ENCODE measurements at regions not wholly inside any gene's neighbourhood (a gene's known extent, or its start where the extent isn't known, plus 50 kb on each side); places are given as distances from the start of the nearest gene placed in this dataset.

DNA sequence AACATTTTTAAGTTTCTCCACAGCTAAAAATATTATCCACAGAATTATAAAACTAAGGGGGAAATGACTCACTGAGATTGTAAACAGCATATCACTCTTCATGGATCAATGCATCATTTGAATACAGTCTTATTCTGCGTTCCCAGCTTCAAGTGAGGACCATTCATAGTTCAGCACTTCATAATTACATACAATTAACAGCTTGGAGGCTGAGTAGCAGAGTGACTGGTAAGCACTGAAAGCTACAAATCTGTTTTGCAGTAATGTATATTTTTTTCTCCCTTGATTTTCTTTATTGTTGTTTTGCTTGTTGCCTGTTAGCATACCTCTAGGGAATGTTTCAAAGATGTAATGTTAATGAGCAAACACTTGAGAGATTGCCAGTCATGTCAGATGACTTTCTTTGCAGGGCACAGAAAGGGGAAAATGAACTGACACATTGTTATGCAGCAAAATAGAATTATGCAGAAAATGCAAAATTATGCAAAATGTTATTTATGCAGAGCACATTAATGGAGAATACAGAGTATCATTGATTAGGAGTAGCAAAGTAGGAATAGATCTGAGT lies 138.6 kb downstream of the RPS29 start:
- Histone ChIP-seq H3K4me1 (ENCODE audit: control insufficient read depth, insufficient read depth, low read length) (no peaks in the 10 kb centered on the region), H3K27ac (ENCODE audit: low read depth, low read length) (no peak overlapping the region)
- WGBS (ENCODE audit: insufficient coverage): no CpG with 5 or more reads among the region's 1 CpG

DNA sequence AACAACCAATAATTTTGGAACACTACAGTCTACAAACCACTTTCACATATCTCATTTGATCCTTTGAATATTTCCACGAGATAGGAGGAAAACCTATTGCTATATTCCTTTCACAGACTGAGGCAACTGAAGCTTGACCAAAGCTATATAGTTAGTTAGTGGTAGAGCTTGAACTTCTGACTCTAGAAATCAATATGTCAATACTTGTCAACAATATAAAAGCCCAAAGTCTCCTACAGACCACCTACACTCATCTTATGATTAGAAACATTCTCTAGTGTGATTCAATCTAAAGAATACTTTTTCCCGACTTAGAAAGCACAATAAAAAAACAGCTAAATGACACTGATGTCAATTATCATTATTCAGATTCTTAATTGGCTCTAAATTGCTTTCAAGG lies 139.4 kb downstream of the RPS29 start:
- H3K36me3 ChIP-seq (ENCODE audit: control insufficient read depth, insufficient read depth, low read length): no peaks in the 10 kb centered on the region
- 60% methylated on average over 1 of the region's 2 CpGs for WGBS (ENCODE audit: insufficient coverage)
- no peaks in the 10 kb centered on the region for H3K27me3 ChIP-seq (ENCODE audit: control insufficient read depth, insufficient read depth, low read length)

More for the DNA sequence above, 138.6 kb downstream of the RPS29 start:
- peak in 1 of 6 donors; percentile 33 for DNase-seq (ENCODE audit: low read depth in 4 of 6, low spot score in 6 of 6)
- Histone ChIP-seq H3K9me3 (ENCODE audit: control insufficient read depth, insufficient read depth, low read length) (no peaks in the 10 kb centered on the region), H3K27me3 (ENCODE audit: control insufficient read depth, insufficient read depth, low read length) (no peaks in the 10 kb centered on the region), H3K36me3 (ENCODE audit: control insufficient read depth, insufficient read depth, low read length) (no peaks in the 10 kb centered on the region), H3K4me3 (ENCODE audit: low read depth, low read length) (no peak overlapping the region)

DNA sequence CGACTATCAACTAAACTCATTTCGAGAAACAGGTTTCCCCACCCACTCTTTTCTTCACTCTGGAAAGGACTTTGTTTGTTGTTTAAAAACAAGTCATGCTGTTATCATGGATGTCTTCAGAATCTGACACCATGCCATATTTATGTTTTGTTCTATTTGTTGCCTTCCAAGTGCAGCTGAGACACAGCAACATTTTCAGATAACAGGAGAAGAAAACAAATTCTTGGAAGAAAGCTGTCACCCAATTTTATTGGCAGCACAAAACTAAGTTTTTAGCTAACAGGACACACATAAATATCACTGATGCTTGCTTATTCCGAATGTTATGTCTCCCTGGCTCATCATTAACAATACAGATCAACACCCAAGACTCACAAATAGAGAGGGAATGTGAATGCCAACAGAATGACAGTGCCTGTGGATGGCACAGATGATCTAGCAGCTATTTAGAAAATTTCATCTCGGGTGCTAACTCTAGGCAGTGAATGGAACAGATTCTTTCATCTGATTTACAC lies 147.9 kb downstream of the RPS29 start:
- Histone ChIP-seq H3K4me3 (ENCODE audit: low read depth, low read length) (no peak overlapping the region), H3K9me3 (ENCODE audit: control insufficient read depth, insufficient read depth, low read length) (peaks cover 2% of the 10 kb centered on the region), H3K4me1 (ENCODE audit: control insufficient read depth, insufficient read depth, low read length) (no peaks in the 10 kb centered on the region), H3K27me3 (ENCODE audit: control insufficient read depth, insufficient read depth, low read length) (no peaks in the 10 kb centered on the region), H3K27ac (ENCODE audit: low read depth, low read length) (no peak overlapping the region), H3K36me3 (ENCODE audit: control insufficient read depth, insufficient read depth, low read length) (no peaks in the 10 kb centered on the region)
- peak in 2 of 6 donors; percentile 35 to 78 for DNase-seq (ENCODE audit: low read depth in 4 of 6, low spot score in 6 of 6)
- no CpG with 5 or more reads among the region's 4 CpGs for WGBS (ENCODE audit: insufficient coverage)

More for the DNA sequence above, 139.4 kb downstream of the RPS29 start:
- no peak overlapping the region for H3K27ac ChIP-seq (ENCODE audit: low read depth, low read length)
- H3K4me3 ChIP-seq (ENCODE audit: low read depth, low read length): no peak overlapping the region
- no peaks in the 10 kb centered on the region for H3K4me1 ChIP-seq (ENCODE audit: control insufficient read depth, insufficient read depth, low read length)
- no peaks in the 10 kb centered on the region for H3K9me3 ChIP-seq (ENCODE audit: control insufficient read depth, insufficient read depth, low read length)
- no peak for DNase-seq (ENCODE audit: low read depth in 4 of 6, low spot score in 6 of 6)

DNA sequence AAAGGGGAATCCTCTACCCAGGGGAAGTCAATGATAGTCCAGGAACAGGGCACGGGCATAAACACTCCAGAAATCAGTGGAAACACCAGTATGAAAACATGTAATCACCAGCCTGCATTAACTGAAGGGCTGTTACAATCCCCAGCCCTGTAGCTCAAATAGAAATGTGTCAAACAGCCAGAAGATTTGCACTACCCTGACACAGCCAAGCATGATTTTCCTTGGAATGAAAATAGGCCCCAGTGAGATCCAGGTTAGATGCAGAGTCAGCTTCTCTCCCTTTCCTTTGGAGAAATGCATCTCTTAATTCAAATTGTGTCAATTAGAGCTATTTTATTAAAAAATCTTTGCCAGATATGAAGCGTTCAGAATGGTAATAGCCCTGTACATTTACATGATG lies 158.1 kb downstream of the RPS29 start:
- peak in 1 of 6 donors; percentile 36 for DNase-seq (ENCODE audit: low read depth in 4 of 6, low spot score in 6 of 6)
- H3K4me3 ChIP-seq (ENCODE audit: low read depth, low read length): no peak overlapping the region
- peaks cover 2% of the 10 kb centered on the region for H3K9me3 ChIP-seq (ENCODE audit: control insufficient read depth, insufficient read depth, low read length)
- no peak overlapping the region for H3K27ac ChIP-seq (ENCODE audit: low read depth, low read length)
- WGBS (ENCODE audit: insufficient coverage): 70% methylated on average over 1 of the region's 2 CpGs
- H3K4me1 ChIP-seq (ENCODE audit: control insufficient read depth, insufficient read depth, low read length): no peaks in the 10 kb centered on the region
- no peaks in the 10 kb centered on the region for H3K27me3 ChIP-seq (ENCODE audit: control insufficient read depth, insufficient read depth, low read length)
- H3K36me3 ChIP-seq (ENCODE audit: control insufficient read depth, insufficient read depth, low read length): no peaks in the 10 kb centered on the region

DNA sequence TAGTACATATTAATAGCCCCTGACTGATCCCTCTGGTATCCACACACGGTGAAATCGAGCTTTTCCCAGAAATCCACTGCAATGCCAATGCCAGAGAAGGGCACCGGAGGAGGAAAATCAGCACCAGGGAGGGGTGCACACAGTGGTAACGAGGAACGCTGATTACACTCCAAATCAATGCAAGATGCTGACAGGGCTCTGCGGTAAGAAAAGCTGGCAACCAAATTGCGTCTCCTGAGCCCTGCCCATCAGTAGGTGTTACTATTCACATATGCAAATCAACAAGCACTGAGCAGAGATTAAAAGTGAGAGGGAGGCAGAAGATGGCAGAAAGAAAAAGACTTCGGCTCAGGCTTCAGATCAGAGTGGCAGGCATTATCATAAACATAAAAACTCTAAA lies 159.1 kb downstream of the RPS29 start:
- H3K27me3 ChIP-seq (ENCODE audit: control insufficient read depth, insufficient read depth, low read length): no peaks in the 10 kb centered on the region
- no peak overlapping the region for H3K4me3 ChIP-seq (ENCODE audit: low read depth, low read length)
- peak in 2 of 6 donors; percentile 38 to 72 for DNase-seq (ENCODE audit: low read depth in 4 of 6, low spot score in 6 of 6)
- no peak overlapping the region for H3K27ac ChIP-seq (ENCODE audit: low read depth, low read length)
- peaks cover 2% of the 10 kb centered on the region for H3K9me3 ChIP-seq (ENCODE audit: control insufficient read depth, insufficient read depth, low read length)
- H3K4me1 ChIP-seq (ENCODE audit: control insufficient read depth, insufficient read depth, low read length): no peaks in the 10 kb centered on the region
- H3K36me3 ChIP-seq (ENCODE audit: control insufficient read depth, insufficient read depth, low read length): no peaks in the 10 kb centered on the region
- 29% methylated on average over 3 of the region's 8 CpGs for WGBS (ENCODE audit: insufficient coverage)

DNA sequence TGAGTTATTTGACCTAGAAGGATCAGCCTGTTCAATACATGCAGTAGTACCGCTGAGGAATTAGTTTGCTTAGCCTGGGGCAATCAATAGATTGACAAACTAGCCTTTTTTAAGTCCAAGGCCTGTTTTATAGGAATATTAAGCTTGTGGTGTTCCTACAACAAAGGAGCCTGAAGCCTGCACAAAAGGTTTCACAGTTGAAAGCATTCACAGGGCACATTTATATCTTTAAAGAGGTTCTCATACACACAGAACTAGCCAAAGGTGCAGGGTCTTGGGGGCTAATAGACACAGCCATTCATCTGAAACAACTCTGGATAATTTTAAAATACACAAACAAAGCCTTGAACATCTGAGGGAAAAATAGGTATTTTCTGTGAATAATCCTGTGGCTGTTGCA lies 160.3 kb downstream of the RPS29 start:
- no peaks in the 10 kb centered on the region for H3K4me1 ChIP-seq (ENCODE audit: control insufficient read depth, insufficient read depth, low read length)
- no peak overlapping the region for H3K27ac ChIP-seq (ENCODE audit: low read depth, low read length)
- H3K36me3 ChIP-seq (ENCODE audit: control insufficient read depth, insufficient read depth, low read length): no peaks in the 10 kb centered on the region
- no peaks in the 10 kb centered on the region for H3K27me3 ChIP-seq (ENCODE audit: control insufficient read depth, insufficient read depth, low read length)
- DNase-seq (ENCODE audit: low read depth in 4 of 6, low spot score in 6 of 6): no peak
- WGBS (ENCODE audit: insufficient coverage): no CpG with 5 or more reads among the region's 1 CpG
- no peak overlapping the region for H3K4me3 ChIP-seq (ENCODE audit: low read depth, low read length)
- no peaks in the 10 kb centered on the region for H3K9me3 ChIP-seq (ENCODE audit: control insufficient read depth, insufficient read depth, low read length)

DNA sequence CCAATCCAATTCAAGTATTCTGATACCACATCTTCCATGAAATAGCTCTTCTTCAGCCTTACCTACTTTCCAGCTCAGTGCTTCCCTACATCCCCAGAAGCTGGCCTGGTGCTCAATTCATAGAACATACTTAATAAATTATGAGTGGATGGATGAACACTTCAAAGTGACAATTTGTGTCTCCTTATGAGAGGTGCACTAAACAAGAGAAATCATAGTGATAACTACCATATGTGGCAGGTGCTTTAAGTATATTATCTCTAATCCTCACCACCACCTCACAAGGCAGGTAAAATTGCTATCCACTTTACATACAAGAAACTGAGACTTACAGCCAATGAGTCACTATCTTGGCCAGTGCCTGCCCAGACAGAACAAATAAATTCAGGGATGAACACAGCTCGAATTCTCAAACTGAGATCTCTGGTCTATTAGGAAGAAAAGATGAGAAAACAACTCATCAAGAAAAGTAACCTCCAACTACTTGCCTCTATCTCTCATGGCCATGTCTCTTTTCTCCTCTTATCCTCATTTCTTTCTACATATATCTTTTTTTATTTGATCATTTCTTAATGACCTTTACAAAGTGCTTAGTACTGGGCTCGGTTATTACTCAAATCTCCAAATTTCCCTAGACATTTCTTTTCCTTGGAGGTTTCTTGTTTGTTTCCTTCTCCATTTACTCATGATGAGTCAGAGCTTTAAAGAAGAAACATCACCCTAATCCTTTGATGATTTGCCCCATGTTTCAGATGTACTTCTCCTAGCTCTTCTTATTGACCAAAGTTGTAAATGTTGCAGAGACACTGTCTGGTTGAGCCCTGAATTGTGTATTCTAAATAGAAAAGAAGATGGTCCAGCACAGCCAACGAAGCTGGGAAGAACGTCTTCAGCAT lies 161.5 kb downstream of the RPS29 start:
- 100% methylated on average over 2 of the region's 4 CpGs for WGBS (ENCODE audit: insufficient coverage)
- Histone ChIP-seq H3K4me3 (ENCODE audit: low read depth, low read length) (no peak overlapping the region), H3K4me1 (ENCODE audit: control insufficient read depth, insufficient read depth, low read length) (no peaks in the 10 kb centered on the region), H3K27ac (ENCODE audit: low read depth, low read length) (no peak overlapping the region), H3K9me3 (ENCODE audit: control insufficient read depth, insufficient read depth, low read length) (no peaks in the 10 kb centered on the region), H3K36me3 (ENCODE audit: control insufficient read depth, insufficient read depth, low read length) (no peaks in the 10 kb centered on the region), H3K27me3 (ENCODE audit: control insufficient read depth, insufficient read depth, low read length) (no peaks in the 10 kb centered on the region)
- DNase-seq (ENCODE audit: low read depth in 4 of 6, low spot score in 6 of 6): no peak

DNA sequence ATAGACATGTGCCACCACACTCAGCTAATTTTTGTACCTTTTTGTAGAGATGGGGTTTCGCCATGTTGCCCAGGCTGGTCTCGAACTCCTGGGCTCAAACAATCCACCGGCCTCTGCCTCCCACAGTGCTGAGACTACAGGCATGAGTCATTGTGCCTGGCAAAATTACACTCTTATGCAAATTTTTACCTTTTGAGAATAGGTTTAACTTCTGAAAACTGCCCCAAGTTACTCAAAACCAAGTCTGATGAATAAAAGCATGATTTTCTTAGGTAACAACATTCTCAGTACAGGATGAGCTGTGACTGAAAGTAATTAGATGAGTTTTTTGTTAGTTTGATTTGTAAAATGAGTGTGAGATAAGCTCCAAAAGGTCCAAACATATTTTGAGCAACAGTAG lies 166.0 kb downstream of the RPS29 start:
- no peaks in the 10 kb centered on the region for H3K27me3 ChIP-seq (ENCODE audit: control insufficient read depth, insufficient read depth, low read length)
- 92% methylated on average over 3 of the region's 3 CpGs for WGBS (ENCODE audit: insufficient coverage)
- H3K9me3 ChIP-seq (ENCODE audit: control insufficient read depth, insufficient read depth, low read length): no peaks in the 10 kb centered on the region
- no peaks in the 10 kb centered on the region for H3K4me1 ChIP-seq (ENCODE audit: control insufficient read depth, insufficient read depth, low read length)
- no peaks in the 10 kb centered on the region for H3K36me3 ChIP-seq (ENCODE audit: control insufficient read depth, insufficient read depth, low read length)
- H3K4me3 ChIP-seq (ENCODE audit: low read depth, low read length): no peak overlapping the region
- no peak for DNase-seq (ENCODE audit: low read depth in 4 of 6, low spot score in 6 of 6)
- no peak overlapping the region for H3K27ac ChIP-seq (ENCODE audit: low read depth, low read length)

- H3K4me1 ChIP-seq (ENCODE audit: control insufficient read depth, insufficient read depth, low read length): no peaks in the 10 kb centered on the region
- no peak overlapping the region for H3K4me3 ChIP-seq (ENCODE audit: low read depth, low read length)
- H3K36me3 ChIP-seq (ENCODE audit: control insufficient read depth, insufficient read depth, low read length): no peaks in the 10 kb centered on the region
- no peaks in the 10 kb centered on the region for H3K27me3 ChIP-seq (ENCODE audit: control insufficient read depth, insufficient read depth, low read length)
- no peaks in the 10 kb centered on the region for H3K9me3 ChIP-seq (ENCODE audit: control insufficient read depth, insufficient read depth, low read length)
- no peak overlapping the region for H3K27ac ChIP-seq (ENCODE audit: low read depth, low read length)
- no peak for DNase-seq (ENCODE audit: low read depth in 4 of 6, low spot score in 6 of 6)
- WGBS (ENCODE audit: insufficient coverage): 100% methylated on average over 2 of the region's 4 CpGs
Measured at GRCh38 chr14:49418789-49419188, 167.4 kb downstream of the RPS29 start.

GRCh38 chr14:49417790-49418189 lies 168.4 kb downstream of the RPS29 start:
- no peak for DNase-seq (ENCODE audit: low read depth in 4 of 6, low spot score in 6 of 6)
- Histone ChIP-seq H3K27ac (ENCODE audit: low read depth, low read length) (no peak overlapping the region), H3K36me3 (ENCODE audit: control insufficient read depth, insufficient read depth, low read length) (no peaks in the 10 kb centered on the region), H3K27me3 (ENCODE audit: control insufficient read depth, insufficient read depth, low read length) (no peaks in the 10 kb centered on the region), H3K4me3 (ENCODE audit: low read depth, low read length) (no peak overlapping the region), H3K9me3 (ENCODE audit: control insufficient read depth, insufficient read depth, low read length) (no peaks in the 10 kb centered on the region), H3K4me1 (ENCODE audit: control insufficient read depth, insufficient read depth, low read length) (no peaks in the 10 kb centered on the region)
